Hepatocyte (in vitro differentiated cells): ENCODE measurements at regions not wholly inside any gene's neighbourhood (a gene's known extent, or its start where the extent isn't known, plus 50 kb on each side); places are given as distances from the start of the nearest gene placed in this dataset.

ENCODE experiments used
- EZH2 ChIP-seq: fragments of 200-600 bp; sonication (generic); IDR thresholded peaks from 2 replicates; pipeline ENCODE4 v1.6.1; 2016; ENCODE audit warnings: antibody characterized with exemption, mild to moderate bottlenecking, borderline replicate concordance
- TF ChIP-seq, protein P1 (sequence below): fragments of 200-600 bp; sonication (generic); IDR thresholded peaks from 2 replicates; pipeline ENCODE4 v1.5.1; 2016; ENCODE audit warnings: antibody characterized with exemption, mild to moderate bottlenecking; ENCODE audit not compliant: poor library complexity

- TF ChIP-seq EZH2, result no peak
- TF ChIP-seq, protein P1, sequence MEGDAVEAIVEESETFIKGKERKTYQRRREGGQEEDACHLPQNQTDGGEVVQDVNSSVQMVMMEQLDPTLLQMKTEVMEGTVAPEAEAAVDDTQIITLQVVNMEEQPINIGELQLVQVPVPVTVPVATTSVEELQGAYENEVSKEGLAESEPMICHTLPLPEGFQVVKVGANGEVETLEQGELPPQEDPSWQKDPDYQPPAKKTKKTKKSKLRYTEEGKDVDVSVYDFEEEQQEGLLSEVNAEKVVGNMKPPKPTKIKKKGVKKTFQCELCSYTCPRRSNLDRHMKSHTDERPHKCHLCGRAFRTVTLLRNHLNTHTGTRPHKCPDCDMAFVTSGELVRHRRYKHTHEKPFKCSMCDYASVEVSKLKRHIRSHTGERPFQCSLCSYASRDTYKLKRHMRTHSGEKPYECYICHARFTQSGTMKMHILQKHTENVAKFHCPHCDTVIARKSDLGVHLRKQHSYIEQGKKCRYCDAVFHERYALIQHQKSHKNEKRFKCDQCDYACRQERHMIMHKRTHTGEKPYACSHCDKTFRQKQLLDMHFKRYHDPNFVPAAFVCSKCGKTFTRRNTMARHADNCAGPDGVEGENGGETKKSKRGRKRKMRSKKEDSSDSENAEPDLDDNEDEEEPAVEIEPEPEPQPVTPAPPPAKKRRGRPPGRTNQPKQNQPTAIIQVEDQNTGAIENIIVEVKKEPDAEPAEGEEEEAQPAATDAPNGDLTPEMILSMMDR, result no peak
Observed at GRCh38 chr13:33535061-33535460, 249.5 kb upstream of the STARD13 start.
